Parathyroid adenoma (tissue), 2 donors: ENCODE measurements at regions not wholly inside any gene's neighbourhood (a gene's known extent, or its start where the extent isn't known, plus 50 kb on each side); places are given as distances from the start of the nearest gene placed in this dataset.

Experiments used
- H2AFZ ChIP-seq: fragments of 300-600 bp; sonication (generic); one replicate; pipeline ENCODE4 v1.7.0; 2017; ENCODE audit warnings: antibody characterized with exemption, mild to moderate bottlenecking
- H3K27ac ChIP-seq: fragments of 300-600 bp; sonication (generic); one replicate; pipeline ENCODE4 v1.7.0; 2017
- H3K27me3 ChIP-seq: fragments of 300-600 bp; sonication (generic); one replicate; pipeline ENCODE4 v1.7.0; 2017; ENCODE audit warnings: low read length; ENCODE audit not compliant: control insufficient read depth, insufficient read depth
- H3K36me3 ChIP-seq: fragments of 300-600 bp; sonication (generic); one replicate; pipeline ENCODE4 v1.7.0; 2017; ENCODE audit warnings: low read length; ENCODE audit not compliant: control insufficient read depth, insufficient read depth
- H3K4me1 ChIP-seq: fragments of 300-600 bp; sonication (generic); one replicate; pipeline ENCODE4 v1.7.0; 2017; ENCODE audit warnings: control low read depth
- H3K4me2 ChIP-seq: fragments of 300-600 bp; sonication (generic); one replicate; pipeline ENCODE4 v1.7.0; 2017; ENCODE audit warnings: low read length
- H3K4me3 ChIP-seq: fragments of 300-600 bp; sonication (generic); one replicate; pipeline ENCODE4 v1.7.0; 2017; ENCODE audit warnings: low read depth, low read length
- H3K79me2 ChIP-seq: fragments of 300-600 bp; sonication (generic); one replicate; pipeline ENCODE4 v1.7.0; 2017; ENCODE audit warnings: control low read depth
- H3K9ac ChIP-seq: fragments of 300-600 bp; sonication (generic); one replicate; pipeline ENCODE4 v1.7.0; 2017; ENCODE audit warnings: mild to moderate bottlenecking
- H3K9me3 ChIP-seq: fragments of 300-600 bp; sonication (generic); one replicate; pipeline ENCODE4 v1.7.0; 2017; ENCODE audit warnings: low read length; ENCODE audit not compliant: control insufficient read depth
- CTCF ChIP-seq: fragments of 300-600 bp; sonication (generic); IDR thresholded peaks from one replicate; pipeline ENCODE4 v1.7.0; 2017; ENCODE audit warnings: antibody characterized with exemption, mild to moderate bottlenecking
- donor health status: primary hyperparathyroidism.

GRCh38 chr2:144323946-144324345 is 196.0 kb downstream of the ZEB2 start:
- Histone ChIP-seq H3K9ac (no peak overlapping the region), H3K4me1 (no peaks in the 10 kb centered on the region), H3K4me3 (no peak overlapping the region), H2AFZ (no peak overlapping the region), H3K36me3 (no peaks in the 10 kb centered on the region), H3K27ac (no peak overlapping the region), H3K9me3 (no peaks in the 10 kb centered on the region), H3K4me2 (no peak overlapping the region), H3K27me3 (no peaks in the 10 kb centered on the region), H3K79me2 (peaks cover 2% of the 10 kb centered on the region)
- TF ChIP-seq CTCF = no peak

DNA sequence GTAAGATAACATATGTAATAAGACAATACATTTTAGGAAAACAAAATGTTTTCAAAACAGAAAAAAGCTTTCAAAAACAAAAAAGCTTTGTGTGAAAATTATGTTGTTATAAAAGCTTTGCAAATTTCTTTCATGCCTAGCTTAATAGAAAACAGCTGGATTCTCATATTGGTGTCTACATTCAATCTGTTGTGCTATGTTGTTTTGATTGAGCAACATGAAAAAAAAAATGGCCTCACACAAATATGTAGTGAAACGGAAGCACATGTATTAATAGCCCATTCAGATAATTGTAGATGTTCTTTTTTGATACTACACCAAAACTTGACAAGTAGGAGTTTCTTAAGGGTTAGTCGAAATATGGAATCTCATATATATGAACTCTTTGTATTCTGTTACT is 197.5 kb downstream of the ZEB2 start:
- Histone ChIP-seq H3K9me3 (no peaks in the 10 kb centered on the region), H2AFZ (no peak overlapping the region), H3K79me2 (peaks cover under 1% of the 10 kb centered on the region), H3K4me1 (no peaks in the 10 kb centered on the region), H3K36me3 (no peaks in the 10 kb centered on the region), H3K27ac (no peak overlapping the region), H3K9ac (no peak overlapping the region), H3K27me3 (no peaks in the 10 kb centered on the region), H3K4me3 (no peak overlapping the region), H3K4me2 (no peak overlapping the region)
- no peak for TF ChIP-seq CTCF

- Histone ChIP-seq H3K36me3 (no peaks in the 10 kb centered on the region), H3K4me1 (no peaks in the 10 kb centered on the region), H3K79me2 (no peaks in the 10 kb centered on the region), H3K9ac (no peak overlapping the region), H3K9me3 (no peaks in the 10 kb centered on the region), H3K4me3 (no peak overlapping the region), H3K27ac (no peak overlapping the region), H2AFZ (no peak overlapping the region), H3K4me2 (no peak overlapping the region), H3K27me3 (no peaks in the 10 kb centered on the region)
- no peak for TF ChIP-seq CTCF
Observed at GRCh38 chr2:144320491-144320890, 199.4 kb downstream of the ZEB2 start.

GRCh38 chr2:144317071-144317738 is 202.7 kb downstream of the ZEB2 start:
- H3K36me3 ChIP-seq = no peaks in the 10 kb centered on the region
- no peak overlapping the region for H3K27ac ChIP-seq
- H3K4me1 ChIP-seq = no peaks in the 10 kb centered on the region
- no peak overlapping the region for H3K9ac ChIP-seq
- no peak overlapping the region for H3K4me3 ChIP-seq
- no peak overlapping the region for H3K4me2 ChIP-seq
- H3K27me3 ChIP-seq = no peaks in the 10 kb centered on the region
- H3K79me2 ChIP-seq = no peaks in the 10 kb centered on the region
- no peak overlapping the region for H2AFZ ChIP-seq
- no peaks in the 10 kb centered on the region for H3K9me3 ChIP-seq
- no peak for TF ChIP-seq CTCF
